C4-2B (cell line): ENCODE measurements at regions not wholly inside any gene's neighbourhood (a gene's known extent, or its start where the extent isn't known, plus 50 kb on each side); places are given as distances from the start of the nearest gene placed in this dataset.

Experiments used
- CTCF ChIP-seq: fragments of 450-650 bp; conservative IDR thresholded peaks from 2 replicates; pipeline ENCODE4 v1.5.1; 2017; ENCODE audit warnings: mild to moderate bottlenecking
- ZFX ChIP-seq: fragments of 450-650 bp; IDR thresholded peaks from 2 replicates; pipeline ENCODE4 v1.6.1; 2017

GRCh38 chr22:47901911-47902310, 1139.5 kb downstream of the TBC1D22A start:
- TF ChIP-seq CTCF, result no peak
- no peak for TF ChIP-seq ZFX
